ENCODE measurements at regions not wholly inside any gene's neighbourhood (a gene's known extent, or its start where the extent isn't known, plus 50 kb on each side); places are given as distances from the start of the nearest gene placed in this dataset.
"Not testable (repeated sequence)": the region's sequence is repeated elsewhere in the genome, so short reads cannot be mapped to it uniquely, and the experiment has no call there.

DNA sequence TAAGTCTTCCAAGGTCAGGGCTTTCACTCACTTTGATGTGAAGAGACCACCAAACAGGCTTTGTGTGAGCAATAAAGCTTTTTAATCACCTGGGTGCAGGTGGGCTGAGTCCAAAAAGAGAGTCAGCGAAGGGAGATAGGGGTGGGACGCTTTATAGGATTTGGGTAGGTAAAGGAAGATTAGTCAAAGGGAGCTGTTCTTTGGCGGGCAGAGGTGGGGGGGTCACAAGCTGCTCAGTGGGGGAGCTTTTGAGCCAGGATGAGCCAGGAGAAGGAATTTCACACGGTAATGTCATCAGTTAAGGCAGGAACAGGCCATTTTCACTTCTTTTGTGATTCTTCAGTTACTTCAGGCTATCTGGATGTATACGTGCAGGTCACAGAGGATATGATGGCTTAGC, 553.8 kb downstream of the ADGRL2 start:
- not testable (repeated sequence) for H3K27ac Mint-ChIP-seq, H3K27me3 Mint-ChIP-seq, H3K36me3 Mint-ChIP-seq

DNA sequence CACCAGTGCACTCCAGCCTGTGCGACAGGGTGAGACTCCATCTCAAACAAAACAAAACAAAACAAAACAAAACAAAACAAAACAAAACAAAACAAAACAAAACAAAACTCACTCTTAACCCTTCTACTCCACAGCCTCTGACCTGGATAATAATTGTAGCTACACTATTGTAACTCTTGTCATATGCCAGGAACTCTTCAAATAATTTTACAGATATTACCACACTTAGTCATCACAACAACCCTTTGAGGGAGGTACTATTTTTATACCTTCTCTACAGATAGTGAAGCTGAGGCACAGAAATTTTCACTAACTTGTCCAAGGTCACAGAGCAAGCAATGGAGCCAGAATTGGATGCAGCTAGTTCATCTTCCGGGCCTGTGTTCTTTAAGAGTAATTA, 547.8 kb downstream of the ADGRL2 start:
- Mint-ChIP-seq H3K9me3 (peaks cover 10% of the 10 kb centered on the region), H3K4me3 (no peak overlapping the region), H3K27ac (no peak overlapping the region), H3K4me1 (no peaks in the 10 kb centered on the region), H3K27me3 (no peaks in the 10 kb centered on the region), H3K36me3 (no peaks in the 10 kb centered on the region)
- ATAC-seq, result no peak

More for the DNA sequence above, 553.8 kb downstream of the ADGRL2 start:
- H3K9me3 Mint-ChIP-seq, H3K4me3 Mint-ChIP-seq, H3K4me1 Mint-ChIP-seq, ATAC-seq: not testable (repeated sequence)

DNA sequence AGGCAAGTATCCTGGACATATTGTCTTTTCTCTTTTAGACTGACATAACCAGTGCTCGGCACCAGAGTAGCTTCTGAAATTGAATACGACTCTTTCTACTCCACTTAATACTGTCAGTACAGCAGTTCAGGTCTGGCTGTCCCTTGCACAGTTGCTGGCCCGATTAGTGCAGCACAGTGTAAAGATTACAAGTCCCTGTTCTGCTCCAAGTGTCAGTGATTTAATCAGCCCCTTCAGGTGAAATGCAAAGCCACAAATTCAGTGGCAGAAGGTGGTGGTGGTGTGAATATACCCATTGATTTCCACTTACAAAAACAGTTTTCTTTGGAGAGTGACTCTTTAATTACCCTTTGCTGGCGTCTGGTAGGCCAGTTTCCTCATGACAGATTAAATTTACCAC, 545.4 kb downstream of the ADGRL2 start:
- H3K9me3 Mint-ChIP-seq, result peaks cover 10% of the 10 kb centered on the region
- H3K36me3 Mint-ChIP-seq, result no peaks in the 10 kb centered on the region
- no peaks in the 10 kb centered on the region for H3K27me3 Mint-ChIP-seq
- H3K4me1 Mint-ChIP-seq, result no peaks in the 10 kb centered on the region
- no peak for ATAC-seq
- H3K4me3 Mint-ChIP-seq, result no peak overlapping the region
- H3K27ac Mint-ChIP-seq, result no peak overlapping the region

DNA sequence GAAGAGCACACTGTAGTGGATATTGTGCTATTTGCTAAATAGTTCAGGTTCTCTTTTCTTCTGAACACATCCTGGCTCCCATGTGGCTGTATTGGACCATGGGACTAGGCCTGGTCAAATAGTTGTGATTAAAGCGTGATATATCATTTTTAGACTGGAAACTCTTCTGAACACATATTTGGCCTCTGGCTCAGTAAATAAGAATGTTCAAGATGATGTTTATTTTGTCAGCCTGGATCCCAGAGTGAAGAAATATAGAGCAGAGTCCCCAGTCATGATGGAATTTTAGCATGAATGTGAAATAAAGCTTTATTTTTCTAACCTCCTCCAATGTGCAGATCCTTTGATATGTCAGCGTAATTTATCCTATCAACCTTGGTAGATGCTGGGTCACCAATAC, 542.6 kb downstream of the ADGRL2 start:
- H3K27ac Mint-ChIP-seq, result no peak overlapping the region
- no peak for ATAC-seq
- peaks cover under 1% of the 10 kb centered on the region for H3K9me3 Mint-ChIP-seq
- no peaks in the 10 kb centered on the region for H3K27me3 Mint-ChIP-seq
- no peaks in the 10 kb centered on the region for H3K36me3 Mint-ChIP-seq
- no peak overlapping the region for H3K4me3 Mint-ChIP-seq
- no peaks in the 10 kb centered on the region for H3K4me1 Mint-ChIP-seq

DNA sequence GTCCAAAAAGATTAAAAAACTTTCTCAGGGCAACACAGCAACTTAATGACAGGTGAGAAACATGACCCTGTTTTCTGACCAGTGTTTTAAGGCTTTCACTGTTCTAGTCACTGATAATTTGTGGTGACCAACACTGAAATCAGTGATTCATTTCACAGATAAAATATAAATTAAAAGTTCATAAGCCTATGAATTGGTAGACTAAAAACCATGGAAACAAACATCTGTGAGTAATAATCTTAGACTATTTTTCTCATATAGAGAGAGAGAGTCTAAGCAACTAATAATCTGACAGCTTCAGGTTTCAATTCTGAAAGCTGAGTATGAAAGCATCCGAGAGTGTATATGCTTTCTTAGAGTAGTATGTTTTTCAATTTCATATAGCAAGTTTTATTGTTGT, 536.9 kb downstream of the ADGRL2 start:
- H3K4me3 Mint-ChIP-seq, result no peak overlapping the region

DNA sequence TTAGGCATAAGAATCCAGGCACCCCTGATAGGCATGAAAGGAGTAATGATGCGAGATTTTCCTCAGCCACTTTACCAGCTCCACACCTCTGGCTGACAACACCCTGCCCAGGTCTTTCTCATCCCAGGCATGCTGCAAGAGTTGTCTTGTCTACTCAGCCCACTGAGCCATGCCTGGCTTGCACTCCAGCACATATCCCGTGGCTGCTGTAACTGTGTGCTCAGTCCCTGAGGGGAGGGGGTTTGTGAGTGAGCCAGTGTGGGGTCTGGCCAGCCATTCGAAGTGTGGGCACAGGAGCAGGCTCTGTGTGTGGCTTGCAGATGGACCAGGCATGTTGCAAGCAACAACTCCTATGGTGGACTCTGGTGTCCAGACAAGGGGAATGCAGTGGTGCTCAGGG, 529.6 kb downstream of the ADGRL2 start:
- no peaks in the 10 kb centered on the region for H3K27me3 Mint-ChIP-seq
- no peaks in the 10 kb centered on the region for H3K4me1 Mint-ChIP-seq
- no peak for ATAC-seq
- peaks cover 3% of the 10 kb centered on the region for H3K9me3 Mint-ChIP-seq
- H3K36me3 Mint-ChIP-seq, result no peaks in the 10 kb centered on the region
- H3K27ac Mint-ChIP-seq, result no peak overlapping the region
- no peak overlapping the region for H3K4me3 Mint-ChIP-seq

More for the DNA sequence above, 536.9 kb downstream of the ADGRL2 start:
- peaks cover 3% of the 10 kb centered on the region for H3K9me3 Mint-ChIP-seq
- no peaks in the 10 kb centered on the region for H3K36me3 Mint-ChIP-seq
- H3K4me1 Mint-ChIP-seq, result no peaks in the 10 kb centered on the region
- ATAC-seq, result no peak
- no peaks in the 10 kb centered on the region for H3K27me3 Mint-ChIP-seq
- no peak overlapping the region for H3K27ac Mint-ChIP-seq

DNA sequence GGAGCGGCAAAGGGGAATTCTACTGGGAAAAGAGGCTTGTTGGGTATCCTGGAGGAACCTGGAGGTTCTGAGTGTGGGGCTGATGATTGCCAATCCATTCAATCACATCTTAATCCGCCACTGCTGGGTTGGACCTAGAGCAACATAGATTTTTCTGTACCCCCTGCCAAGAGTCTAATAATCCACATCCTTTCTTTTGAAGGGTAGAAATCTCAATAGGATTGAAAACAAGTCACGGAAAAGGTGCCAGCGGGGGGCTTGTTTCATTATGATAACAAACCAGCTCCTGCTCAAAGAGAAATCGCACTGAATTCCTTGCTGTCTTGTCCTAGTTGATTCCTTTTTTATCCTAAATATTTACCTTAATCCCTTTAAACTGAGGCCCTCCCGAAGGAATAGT, 528.5 kb downstream of the ADGRL2 start:
- Mint-ChIP-seq H3K27ac (no peak overlapping the region), H3K36me3 (no peaks in the 10 kb centered on the region), H3K9me3 (peaks cover 3% of the 10 kb centered on the region), H3K4me3 (no peak overlapping the region), H3K27me3 (no peaks in the 10 kb centered on the region), H3K4me1 (no peaks in the 10 kb centered on the region)
- no peak for ATAC-seq

DNA sequence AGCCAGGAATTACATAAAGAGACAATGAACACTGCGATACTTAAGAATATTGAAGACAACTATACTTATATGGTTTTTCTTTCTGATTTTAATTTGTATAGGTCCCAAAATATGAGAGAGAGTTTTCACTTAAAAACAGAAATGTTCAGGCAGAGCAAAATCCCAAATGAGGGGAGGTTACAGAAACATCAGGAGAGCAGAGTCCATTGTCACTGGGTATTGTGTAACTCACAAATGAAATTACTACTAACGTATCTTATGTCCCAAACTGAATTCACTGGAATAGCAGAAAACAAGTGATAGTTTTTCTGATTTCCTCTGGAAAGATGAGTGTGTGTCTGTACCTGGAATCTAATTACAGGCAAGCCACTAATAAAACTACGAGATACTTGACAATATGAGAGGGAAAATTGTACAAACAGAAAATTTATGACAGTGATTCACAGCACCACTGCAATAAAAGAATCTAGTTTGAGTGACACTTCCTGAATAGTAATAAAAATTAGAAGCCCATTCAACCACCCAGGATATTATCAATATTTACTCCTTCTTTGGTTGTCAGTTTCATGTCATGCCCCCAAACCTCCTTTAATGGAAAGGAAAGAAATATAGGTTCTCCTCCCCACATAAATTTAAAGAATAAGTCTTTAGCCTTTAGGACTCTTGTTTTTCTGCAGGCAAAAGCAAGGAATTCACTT, 522.6 kb downstream of the ADGRL2 start:
- Mint-ChIP-seq H3K27ac (no peak overlapping the region), H3K4me1 (no peaks in the 10 kb centered on the region), H3K27me3 (peaks cover 7% of the 10 kb centered on the region), H3K36me3 (no peaks in the 10 kb centered on the region), H3K4me3 (no peak overlapping the region), H3K9me3 (peaks cover 3% of the 10 kb centered on the region)
- no peak for ATAC-seq

DNA sequence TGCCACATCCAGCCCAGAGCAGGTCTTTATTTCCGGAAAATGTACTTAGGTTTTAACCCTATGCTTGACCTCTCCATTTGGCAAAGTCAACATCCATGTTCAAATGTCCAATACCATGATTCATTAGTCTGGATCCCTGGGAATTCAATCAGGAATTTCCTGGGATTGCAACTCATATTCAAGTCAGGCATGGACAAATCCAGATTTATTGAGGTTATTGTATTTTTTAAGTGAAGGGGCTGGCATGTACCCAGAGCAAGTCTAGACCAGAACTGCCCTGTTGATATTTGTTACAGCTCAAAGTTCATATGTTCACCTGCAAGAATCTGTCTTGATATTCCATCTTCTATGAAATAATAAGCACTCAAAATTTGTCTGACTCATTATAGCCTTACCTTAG, 521.1 kb downstream of the ADGRL2 start:
- no peaks in the 10 kb centered on the region for H3K4me1 Mint-ChIP-seq
- H3K27me3 Mint-ChIP-seq, result peaks cover 7% of the 10 kb centered on the region
- H3K36me3 Mint-ChIP-seq, result no peaks in the 10 kb centered on the region
- H3K4me3 Mint-ChIP-seq, result no peak overlapping the region
- H3K9me3 Mint-ChIP-seq, result peaks cover 3% of the 10 kb centered on the region
- no peak for ATAC-seq
- H3K27ac Mint-ChIP-seq, result no peak overlapping the region

DNA sequence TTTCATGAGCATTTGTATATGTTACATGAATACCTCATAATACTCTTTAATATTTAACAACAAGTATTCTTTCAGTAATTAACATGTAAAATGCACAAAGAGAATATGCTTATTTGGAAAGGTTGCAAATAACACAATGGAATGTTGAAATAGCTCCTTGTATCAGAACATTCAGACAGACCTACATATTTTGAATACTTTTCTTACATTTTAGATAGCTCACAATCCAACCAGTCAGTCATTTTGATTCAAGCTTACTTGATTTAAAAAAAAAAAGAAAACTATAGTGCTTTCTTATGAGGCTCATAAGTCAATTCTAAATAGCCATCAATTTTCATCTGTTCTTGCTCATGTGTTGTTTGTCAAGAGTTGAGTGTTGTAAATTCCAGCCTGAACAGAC, 518.8 kb downstream of the ADGRL2 start:
- Mint-ChIP-seq H3K4me3 (no peak overlapping the region), H3K36me3 (no peaks in the 10 kb centered on the region), H3K27ac (no peak overlapping the region), H3K4me1 (no peaks in the 10 kb centered on the region), H3K9me3 (peaks cover 3% of the 10 kb centered on the region), H3K27me3 (peaks cover 7% of the 10 kb centered on the region)
- no peak for ATAC-seq

DNA sequence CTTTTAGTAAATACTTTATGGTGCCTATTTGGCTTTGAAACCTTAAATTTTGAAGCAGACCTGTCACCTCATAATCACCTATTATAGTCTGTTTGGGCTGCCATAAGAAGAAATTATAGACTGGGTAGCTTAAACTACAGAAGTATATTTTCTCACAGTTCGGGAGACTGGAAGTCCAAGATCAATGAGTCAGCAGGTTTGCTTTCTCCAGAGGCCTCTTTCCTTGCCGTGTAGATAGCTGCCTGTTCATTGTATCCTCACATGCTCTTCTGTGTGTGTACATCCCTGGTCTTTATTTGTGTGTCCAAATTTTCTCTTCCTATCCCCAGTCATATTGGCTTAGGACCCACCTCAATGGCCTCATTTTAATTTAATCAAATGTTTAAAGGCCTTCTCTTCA, 518.2 kb downstream of the ADGRL2 start:
- Mint-ChIP-seq H3K4me3 (no peak overlapping the region), H3K4me1 (no peaks in the 10 kb centered on the region), H3K27me3 (peaks cover 5% of the 10 kb centered on the region), H3K9me3 (peaks cover 2% of the 10 kb centered on the region), H3K27ac (no peak overlapping the region), H3K36me3 (no peaks in the 10 kb centered on the region)
- ATAC-seq, result no peak

DNA sequence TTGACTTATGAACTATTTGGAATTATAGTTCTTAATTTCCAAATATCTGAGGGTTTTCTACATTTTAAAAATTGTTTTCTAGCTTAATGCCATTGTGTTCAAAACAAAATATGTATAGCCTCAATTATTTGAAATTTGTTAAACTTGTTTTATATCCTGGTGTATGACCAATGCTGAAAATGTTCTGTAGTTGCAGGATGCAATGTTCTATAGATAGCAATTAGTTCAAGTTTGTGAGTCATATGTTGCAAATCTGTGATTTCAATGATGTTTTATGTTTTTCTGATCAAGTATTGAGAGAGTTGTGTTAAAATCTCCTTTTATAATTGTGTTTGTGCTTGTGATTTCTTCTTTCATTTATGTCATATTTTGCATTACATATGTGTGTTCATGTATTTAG, 517.5 kb downstream of the ADGRL2 start:
- Mint-ChIP-seq H3K9me3 (no peaks in the 10 kb centered on the region), H3K27ac (no peak overlapping the region), H3K4me1 (no peaks in the 10 kb centered on the region), H3K4me3 (no peak overlapping the region), H3K36me3 (no peaks in the 10 kb centered on the region), H3K27me3 (no peaks in the 10 kb centered on the region)
- no peak for ATAC-seq

DNA sequence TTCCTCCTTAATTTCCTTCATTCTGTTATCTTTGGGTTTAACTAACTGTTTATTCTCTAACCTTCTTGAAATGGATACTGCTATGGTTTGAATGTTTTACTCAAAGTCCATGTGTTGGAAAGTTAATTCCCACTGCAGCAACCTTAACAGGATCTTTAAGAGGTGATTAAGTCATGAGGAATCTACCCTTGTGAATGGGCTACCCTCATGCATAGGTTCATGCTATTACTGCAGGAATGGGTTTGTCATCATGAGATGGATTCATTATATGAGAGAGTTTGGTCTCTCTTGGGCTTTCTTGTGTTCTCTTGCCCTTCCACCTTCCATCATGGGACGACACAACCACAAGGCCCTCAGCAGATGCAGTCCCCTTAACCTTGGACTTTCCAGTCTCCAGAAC, 516.9 kb downstream of the ADGRL2 start:
- ATAC-seq, result no peak
- no peaks in the 10 kb centered on the region for H3K36me3 Mint-ChIP-seq
- no peaks in the 10 kb centered on the region for H3K4me1 Mint-ChIP-seq
- no peak overlapping the region for H3K4me3 Mint-ChIP-seq
- no peak overlapping the region for H3K27ac Mint-ChIP-seq
- no peaks in the 10 kb centered on the region for H3K9me3 Mint-ChIP-seq
- no peaks in the 10 kb centered on the region for H3K27me3 Mint-ChIP-seq

DNA sequence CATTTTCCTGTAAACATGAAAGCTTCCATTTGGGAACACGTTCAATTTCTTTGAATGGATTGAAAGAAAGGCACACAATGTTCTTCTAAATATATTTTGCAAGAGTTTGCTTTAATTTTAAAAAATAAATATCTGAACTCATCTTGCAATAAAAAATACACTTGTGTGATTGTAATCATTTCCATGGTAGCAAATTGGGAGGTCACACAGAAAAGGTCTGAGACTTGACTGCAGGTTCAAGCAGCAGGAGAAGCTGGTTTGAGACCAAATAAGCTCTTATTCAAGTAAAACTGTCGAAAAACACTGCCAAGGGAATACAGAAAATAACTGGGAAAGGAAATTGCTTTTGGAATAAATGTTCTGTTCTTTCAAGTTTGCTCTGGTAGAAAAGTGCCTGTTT, 498.9 kb downstream of the ADGRL2 start:
- H3K36me3 Mint-ChIP-seq, result no peaks in the 10 kb centered on the region
- no peak for ATAC-seq
- no peaks in the 10 kb centered on the region for H3K27me3 Mint-ChIP-seq
- H3K27ac Mint-ChIP-seq, result no peak overlapping the region
- H3K4me1 Mint-ChIP-seq, result no peaks in the 10 kb centered on the region
- no peak overlapping the region for H3K4me3 Mint-ChIP-seq
- H3K9me3 Mint-ChIP-seq, result peaks cover 5% of the 10 kb centered on the region

DNA sequence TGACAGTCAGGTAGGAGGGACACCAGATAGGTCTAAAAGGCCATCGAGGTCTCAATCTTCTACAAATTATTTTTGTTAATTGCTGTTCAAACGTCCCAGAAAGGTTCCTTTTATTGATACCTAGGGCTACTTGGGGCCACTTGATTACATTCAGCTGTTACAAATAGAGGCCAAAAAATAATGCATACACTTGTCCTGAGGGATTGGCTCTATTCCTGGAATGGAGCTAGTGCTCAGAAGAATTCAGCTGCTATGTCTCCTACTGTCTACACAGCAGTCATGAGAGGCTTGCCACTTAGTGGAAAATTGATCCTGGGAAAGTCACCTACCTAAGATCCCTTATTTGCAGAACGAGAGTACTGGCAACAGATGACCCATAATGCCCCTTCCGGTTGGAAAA, 498.3 kb downstream of the ADGRL2 start:
- Mint-ChIP-seq H3K9me3 (peaks cover 5% of the 10 kb centered on the region), H3K4me3 (no peak overlapping the region), H3K27me3 (no peaks in the 10 kb centered on the region), H3K36me3 (no peaks in the 10 kb centered on the region), H3K4me1 (no peaks in the 10 kb centered on the region), H3K27ac (no peak overlapping the region)
- ATAC-seq, result no peak

DNA sequence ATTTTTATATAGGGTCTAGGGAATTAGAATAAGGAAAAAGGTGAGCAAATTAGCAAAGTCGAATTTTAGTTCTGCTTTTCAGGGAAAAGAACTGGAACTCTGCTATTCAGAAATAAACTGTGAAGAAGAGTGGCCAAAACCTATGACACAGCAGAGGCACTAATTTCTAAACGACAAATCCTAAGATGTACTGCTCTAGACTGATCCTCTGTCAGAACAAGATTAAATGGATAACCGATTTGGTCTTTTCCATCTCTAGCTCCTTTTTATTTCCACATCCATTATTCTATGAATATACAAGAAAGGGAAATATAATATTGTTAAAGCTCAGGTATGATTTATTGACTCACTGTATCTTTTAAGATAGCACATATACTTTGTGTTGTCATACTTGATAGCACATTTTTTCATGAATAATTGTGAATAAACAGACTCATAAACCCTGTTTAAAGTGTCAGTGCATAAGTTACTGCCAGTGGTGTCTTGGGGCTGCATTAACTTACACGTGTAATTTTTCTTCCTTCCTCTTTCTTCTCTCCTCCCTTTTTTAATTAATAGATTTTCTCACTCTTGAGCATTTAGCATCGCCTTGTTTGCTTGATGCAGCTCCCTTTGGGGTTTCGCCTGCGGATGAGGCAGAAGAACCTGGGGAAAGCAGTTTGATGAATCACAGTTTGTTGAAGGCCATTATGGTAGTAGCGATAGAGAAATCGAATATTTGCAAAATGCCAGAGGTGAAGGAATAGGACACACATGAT, 496.6 kb downstream of the ADGRL2 start:
- Mint-ChIP-seq H3K9me3 (peaks cover 3% of the 10 kb centered on the region), H3K27ac (no peak overlapping the region), H3K36me3 (no peaks in the 10 kb centered on the region), H3K4me1 (no peaks in the 10 kb centered on the region), H3K27me3 (no peaks in the 10 kb centered on the region), H3K4me3 (no peak overlapping the region)
- no peak for ATAC-seq
